Liver (tissue), 8 donors: ENCODE measurements at regions not wholly inside any gene's neighbourhood (a gene's known extent, or its start where the extent isn't known, plus 50 kb on each side); places are given as distances from the start of the nearest gene placed in this dataset.

ENCODE experiments used
- DNase-seq: peaks from one replicate; pipeline ENCODE4 v3.0.0-alpha.2; 2017; ENCODE audit warnings: low spot score
- H3K27ac ChIP-seq, 2 donors: one replicate each; pipeline ENCODE4 v1.7.0; 2013; ENCODE audit warnings: inconsistent platforms in 2 of 2, low read length in 2 of 2, control low read depth in 1 of 2, low read depth in 1 of 2, mild to moderate bottlenecking in 1 of 2
- H3K27me3 ChIP-seq, 4 donors: one replicate each; pipeline versions ENCODE4 v1.6.1 to v1.7.0; 2013; ENCODE audit warnings: low read length in 3 of 4, inconsistent platforms in 1 of 4, mild to moderate bottlenecking in 1 of 4, moderate library complexity in 1 of 4; ENCODE audit not compliant: control insufficient read depth in 4 of 4, insufficient read depth in 4 of 4
- H3K36me3 ChIP-seq, 4 donors: one replicate each; pipeline versions ENCODE4 v1.6.1 to v1.7.0; 2013; ENCODE audit warnings: low read length in 3 of 4, mild to moderate bottlenecking in 3 of 4, low read depth in 1 of 4, moderate library complexity in 1 of 4; ENCODE audit not compliant: control insufficient read depth in 4 of 4, insufficient read depth in 3 of 4
- H3K4me1 ChIP-seq, 4 donors: one replicate each; pipeline versions ENCODE4 v1.6.1 to v1.7.0; 2013; ENCODE audit warnings: low read length in 3 of 4, mild to moderate bottlenecking in 3 of 4, moderate library complexity in 1 of 4; ENCODE audit not compliant: control insufficient read depth in 4 of 4, insufficient read depth in 4 of 4
- H3K4me3 ChIP-seq, 3 donors: one replicate each; pipeline versions ENCODE4 v1.6.1 to v1.7.0; 2013; ENCODE audit warnings: low read length in 3 of 3, control low read depth in 1 of 3, low read depth in 1 of 3, mild to moderate bottlenecking in 1 of 3
- H3K9ac ChIP-seq, 2 donors: one replicate each; pipeline ENCODE4 v1.7.0; 2013; ENCODE audit warnings: low read length in 2 of 2, mild to moderate bottlenecking in 2 of 2, moderate library complexity in 2 of 2, control low read depth in 1 of 2, low read depth in 1 of 2
- H3K9me3 ChIP-seq, 4 donors: one replicate each; pipeline versions ENCODE4 v1.6.1 to v1.7.0; 2013; ENCODE audit warnings: low read length in 3 of 4; ENCODE audit not compliant: control insufficient read depth in 4 of 4
- ATF3 ChIP-seq: IDR thresholded peaks from 2 replicates; pipeline ENCODE4 v1.6.1; 2016; ENCODE audit warnings: antibody characterized with exemption
- EGR1 ChIP-seq, 2 donors: IDR thresholded peaks; 2 replicates each; pipeline ENCODE4 v1.6.1; 2016 to 2018; ENCODE audit warnings: antibody characterized with exemption in 2 of 2, low read depth in 2 of 2
- FOXA1 ChIP-seq: IDR thresholded peaks from 2 replicates; pipeline ENCODE4 v1.6.1; 2016; ENCODE audit warnings: antibody characterized with exemption
- FOXA2 ChIP-seq: IDR thresholded peaks from 2 replicates; pipeline ENCODE4 v1.6.1; 2016; ENCODE audit warnings: antibody characterized with exemption
- GABPA ChIP-seq, 2 donors: IDR thresholded peaks in 1 of 2; conservative IDR thresholded peaks in 1 of 2; 2 replicates each; pipeline ENCODE4 v1.6.1; 2016; ENCODE audit warnings: antibody characterized with exemption in 2 of 2, mild to moderate bottlenecking in 1 of 2, moderate library complexity in 1 of 2
- HNF4A ChIP-seq, 2 donors: conservative IDR thresholded peaks; 2 replicates each; pipeline ENCODE4 v1.6.1; 2016; ENCODE audit warnings: antibody characterized with exemption in 2 of 2, mild to moderate bottlenecking in 2 of 2
- HNF4G ChIP-seq: IDR thresholded peaks from 2 replicates; pipeline ENCODE4 v1.6.1; 2016; ENCODE audit warnings: antibody characterized with exemption
- NR2F2 ChIP-seq: IDR thresholded peaks from 2 replicates; pipeline ENCODE4 v1.6.1; 2016; ENCODE audit warnings: antibody characterized with exemption
- RAD21 ChIP-seq, 2 donors: IDR thresholded peaks; 2 replicates each; pipeline ENCODE4 v1.6.1; 2016; ENCODE audit warnings: antibody characterized with exemption in 2 of 2, mild to moderate bottlenecking in 2 of 2
- REST ChIP-seq: IDR thresholded peaks from 2 replicates; pipeline ENCODE4 v1.6.1; 2016; ENCODE audit warnings: antibody characterized with exemption, mild to moderate bottlenecking
- RXRA ChIP-seq, 2 donors: IDR thresholded peaks; 2 replicates each; pipeline ENCODE4 v1.6.1; 2017 to 2018; ENCODE audit warnings: antibody characterized with exemption in 2 of 2, mild to moderate bottlenecking in 1 of 2
- SP1 ChIP-seq: IDR thresholded peaks from 2 replicates; pipeline ENCODE4 v1.6.1; 2018; ENCODE audit warnings: antibody characterized with exemption, mild to moderate bottlenecking
- TAF1 ChIP-seq: conservative IDR thresholded peaks from 2 replicates; pipeline ENCODE4 v1.6.1; 2016; ENCODE audit warnings: antibody characterized with exemption, mild to moderate bottlenecking
- WGBS: extraction: QIAGEN DNeasy Blood & Tissue Kit; methylation state at CpG from one replicate; pipeline ENCODE4 v1.1.7; 2013; 5-methylcytosine and 5-hydroxymethylcytosine counted together
- TF ChIP-seq, protein P1 (sequence below): fragments of 150-350 bp; IDR thresholded peaks from 2 replicates; pipeline ENCODE4 v1.5.1; 2017; ENCODE audit warnings: improper control_type of control experiment, low read depth, low read length; ENCODE audit not compliant: missing input control
- TF ChIP-seq, protein P2 (sequence below): IDR thresholded peaks from 2 replicates; pipeline ENCODE4 v1.6.1; 2016; ENCODE audit warnings: antibody characterized with exemption
- TF ChIP-seq, protein P3 (sequence below): IDR thresholded peaks from 2 replicates; pipeline ENCODE4 v1.6.1; 2016; ENCODE audit warnings: antibody characterized with exemption
- donor health status: healthy.
- donor health status: healthy.
- donor health status: healthy.
- donor health status: healthy.
- donor health status: healthy.

GRCh38 chr7:8321312-8321711 is 59.3 kb upstream of the ICA1 start:
- DNase-seq: no peak
- H3K36me3 ChIP-seq: no peaks in the 10 kb centered on the region
- H3K4me3 ChIP-seq: no peak overlapping the region
- TF ChIP-seq REST (no peak), HNF4G (no peak), NR2F2 (no peak), RAD21 (IDR thresholded peaks at IDR 0.05) (no peak), EGR1 (IDR thresholded peaks at IDR 0.05; ENCODE audit: low read depth in 2 of 2) (no peak), RXRA (IDR thresholded peaks at IDR 0.05) (no peak), GABPA (IDR thresholded peaks at IDR 0.05 in 1 of 2, conservative IDR thresholded peaks at IDR 0.05 in 1 of 2) (no peak), HNF4A (conservative IDR thresholded peaks at IDR 0.05) (no peak), TAF1 (no peak), SP1 (no peak), ATF3 (no peak), FOXA2 (no peak), FOXA1 (no peak)
- TF ChIP-seq, protein P1, sequence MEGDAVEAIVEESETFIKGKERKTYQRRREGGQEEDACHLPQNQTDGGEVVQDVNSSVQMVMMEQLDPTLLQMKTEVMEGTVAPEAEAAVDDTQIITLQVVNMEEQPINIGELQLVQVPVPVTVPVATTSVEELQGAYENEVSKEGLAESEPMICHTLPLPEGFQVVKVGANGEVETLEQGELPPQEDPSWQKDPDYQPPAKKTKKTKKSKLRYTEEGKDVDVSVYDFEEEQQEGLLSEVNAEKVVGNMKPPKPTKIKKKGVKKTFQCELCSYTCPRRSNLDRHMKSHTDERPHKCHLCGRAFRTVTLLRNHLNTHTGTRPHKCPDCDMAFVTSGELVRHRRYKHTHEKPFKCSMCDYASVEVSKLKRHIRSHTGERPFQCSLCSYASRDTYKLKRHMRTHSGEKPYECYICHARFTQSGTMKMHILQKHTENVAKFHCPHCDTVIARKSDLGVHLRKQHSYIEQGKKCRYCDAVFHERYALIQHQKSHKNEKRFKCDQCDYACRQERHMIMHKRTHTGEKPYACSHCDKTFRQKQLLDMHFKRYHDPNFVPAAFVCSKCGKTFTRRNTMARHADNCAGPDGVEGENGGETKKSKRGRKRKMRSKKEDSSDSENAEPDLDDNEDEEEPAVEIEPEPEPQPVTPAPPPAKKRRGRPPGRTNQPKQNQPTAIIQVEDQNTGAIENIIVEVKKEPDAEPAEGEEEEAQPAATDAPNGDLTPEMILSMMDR: no peak
- TF ChIP-seq, protein P2, sequence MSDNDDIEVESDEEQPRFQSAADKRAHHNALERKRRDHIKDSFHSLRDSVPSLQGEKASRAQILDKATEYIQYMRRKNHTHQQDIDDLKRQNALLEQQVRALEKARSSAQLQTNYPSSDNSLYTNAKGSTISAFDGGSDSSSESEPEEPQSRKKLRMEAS: no peak
- TF ChIP-seq, protein P3, sequence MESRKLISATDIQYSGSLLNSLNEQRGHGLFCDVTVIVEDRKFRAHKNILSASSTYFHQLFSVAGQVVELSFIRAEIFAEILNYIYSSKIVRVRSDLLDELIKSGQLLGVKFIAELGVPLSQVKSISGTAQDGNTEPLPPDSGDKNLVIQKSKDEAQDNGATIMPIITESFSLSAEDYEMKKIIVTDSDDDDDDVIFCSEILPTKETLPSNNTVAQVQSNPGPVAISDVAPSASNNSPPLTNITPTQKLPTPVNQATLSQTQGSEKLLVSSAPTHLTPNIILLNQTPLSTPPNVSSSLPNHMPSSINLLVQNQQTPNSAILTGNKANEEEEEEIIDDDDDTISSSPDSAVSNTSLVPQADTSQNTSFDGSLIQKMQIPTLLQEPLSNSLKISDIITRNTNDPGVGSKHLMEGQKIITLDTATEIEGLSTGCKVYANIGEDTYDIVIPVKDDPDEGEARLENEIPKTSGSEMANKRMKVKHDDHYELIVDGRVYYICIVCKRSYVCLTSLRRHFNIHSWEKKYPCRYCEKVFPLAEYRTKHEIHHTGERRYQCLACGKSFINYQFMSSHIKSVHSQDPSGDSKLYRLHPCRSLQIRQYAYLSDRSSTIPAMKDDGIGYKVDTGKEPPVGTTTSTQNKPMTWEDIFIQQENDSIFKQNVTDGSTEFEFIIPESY: no peak
- no peaks in the 10 kb centered on the region for H3K27me3 ChIP-seq
- H3K9ac ChIP-seq: no peak overlapping the region
- peaks cover 2 to 10% (median 6%) of the 10 kb centered on the region in 4 donors for H3K9me3 ChIP-seq
- H3K27ac ChIP-seq: no peak overlapping the region
- no peaks in the 10 kb centered on the region for H3K4me1 ChIP-seq

DNA sequence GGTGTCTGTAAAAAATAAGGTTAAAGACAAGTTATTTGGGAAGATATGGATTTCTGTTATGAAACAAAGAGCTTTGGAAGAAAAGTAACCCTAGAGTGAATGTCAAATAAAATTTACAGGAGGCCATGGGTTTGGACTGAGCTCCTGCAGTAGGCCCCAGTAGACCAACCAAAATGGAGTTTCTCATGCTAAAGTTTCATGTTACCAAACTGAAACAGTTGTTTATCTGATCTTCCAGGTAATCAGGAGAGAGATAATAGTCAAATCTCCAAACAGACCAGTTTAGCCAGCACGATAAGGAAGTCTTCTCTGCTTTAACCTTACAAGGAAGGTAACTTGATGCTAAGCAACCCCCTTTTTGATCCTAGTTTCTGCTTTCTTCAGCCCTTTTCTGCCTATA is 60.7 kb upstream of the ICA1 start:
- Histone ChIP-seq H3K4me3 (no peak overlapping the region), H3K9ac (no peak overlapping the region), H3K27ac (no peak overlapping the region), H3K27me3 (no peaks in the 10 kb centered on the region), H3K9me3 (peaks cover 0 to 9% (median 5%) of the 10 kb centered on the region in 4 donors), H3K4me1 (no peaks in the 10 kb centered on the region), H3K36me3 (no peaks in the 10 kb centered on the region)
- 23% methylated on average over 1 of the region's 1 CpG for WGBS
- no peak for TF ChIP-seq FOXA2
- TF ChIP-seq NR2F2: no peak
- no peak for TF ChIP-seq HNF4G
- no peak for TF ChIP-seq HNF4A (conservative IDR thresholded peaks at IDR 0.05)
- no peak for DNase-seq
